H9 (cell line): ENCODE measurements at regions not wholly inside any gene's neighbourhood (a gene's known extent, or its start where the extent isn't known, plus 50 kb on each side); places are given as distances from the start of the nearest gene placed in this dataset.

Experiments used
- DNase-seq: peaks from one replicate; pipeline ENCODE4 v3.0.0-alpha.2; 2017
- H2AFZ ChIP-seq: one replicate; pipeline ENCODE4 v1.6.1; 2013; ENCODE audit warnings: mild to moderate bottlenecking, low read length, control low read depth, moderate library complexity
- H2AK5ac ChIP-seq: 2 replicates; pipeline ENCODE4 v1.6.1; 2013; ENCODE audit warnings: low read length, control low read depth, mixed read lengths; ENCODE audit not compliant: insufficient read length
- H2BK120ac ChIP-seq: one replicate; pipeline ENCODE4 v1.6.1; 2013; ENCODE audit warnings: low read depth, mild to moderate bottlenecking, low read length, control low read depth, inconsistent platforms; ENCODE audit not compliant: poor library complexity, severe bottlenecking
- H2BK12ac ChIP-seq: 2 replicates; pipeline ENCODE4 v1.6.1; 2013; ENCODE audit warnings: low read length, control low read depth, mixed read lengths, low read depth; ENCODE audit not compliant: insufficient read length
- H2BK15ac ChIP-seq: 2 replicates; pipeline ENCODE4 v1.6.1; 2013; ENCODE audit warnings: low read depth, low read length, control low read depth
- H2BK20ac ChIP-seq: one replicate; pipeline ENCODE4 v1.6.1; 2013; ENCODE audit warnings: low read depth, mild to moderate bottlenecking, low read length, control low read depth, inconsistent platforms; ENCODE audit not compliant: poor library complexity, severe bottlenecking
- H2BK5ac ChIP-seq: 2 replicates; pipeline ENCODE4 v1.6.1; 2013; ENCODE audit warnings: low read length, control low read depth, mixed read lengths; ENCODE audit not compliant: insufficient read length
- H3K14ac ChIP-seq: 2 replicates; pipeline ENCODE4 v1.6.1; 2013; ENCODE audit warnings: low read length, control low read depth; ENCODE audit not compliant: insufficient read depth
- H3K18ac ChIP-seq: 2 replicates; pipeline ENCODE4 v1.6.1; 2013; ENCODE audit warnings: low read depth, mild to moderate bottlenecking, mixed read lengths, low read length, control low read depth; ENCODE audit not compliant: insufficient read length
- H3K23ac ChIP-seq: 2 replicates; pipeline ENCODE4 v1.6.1; 2013; ENCODE audit warnings: low read length, control low read depth, mixed read lengths, low read depth; ENCODE audit not compliant: insufficient read length
- H3K23me2 ChIP-seq: 2 replicates; pipeline ENCODE4 v1.6.1; 2013; ENCODE audit warnings: low read depth, mild to moderate bottlenecking, mixed read lengths, low read length, control low read depth; ENCODE audit not compliant: insufficient read length, poor library complexity, severe bottlenecking
- H3K27ac ChIP-seq: 2 replicates; pipeline ENCODE4 v1.5.1; 2013; ENCODE audit warnings: low read length, control low read depth, mixed read lengths, low read depth; ENCODE audit not compliant: insufficient read length
- H3K27me3 ChIP-seq: 2 replicates; pipeline ENCODE4 v1.6.1; 2013; ENCODE audit warnings: low read length, control low read depth, inconsistent platforms; ENCODE audit not compliant: insufficient read depth
- H3K4ac ChIP-seq: 2 replicates; pipeline ENCODE4 v1.6.1; 2013; ENCODE audit warnings: low read depth, mild to moderate bottlenecking, control low read depth, inconsistent platforms, low read length, moderate library complexity
- H3K4me1 ChIP-seq: 2 replicates; pipeline ENCODE4 v1.6.1; 2013; ENCODE audit warnings: low read length, control low read depth, inconsistent platforms; ENCODE audit not compliant: insufficient read depth
- H3K4me2 ChIP-seq: 2 replicates; pipeline ENCODE4 v1.6.1; 2013; ENCODE audit warnings: low read length, control low read depth, mixed read lengths; ENCODE audit not compliant: insufficient read length, insufficient read depth
- H3K56ac ChIP-seq: 2 replicates; pipeline ENCODE4 v1.6.1; 2013; ENCODE audit warnings: low read depth, mild to moderate bottlenecking, mixed read lengths, low read length, control low read depth; ENCODE audit not compliant: insufficient read length
- H3K79me1 ChIP-seq: 2 replicates; pipeline ENCODE4 v1.6.1; 2013; ENCODE audit warnings: low read depth, mild to moderate bottlenecking, moderate library complexity, low read length, control low read depth, inconsistent platforms; ENCODE audit not compliant: insufficient read depth, poor library complexity, severe bottlenecking
- H3K79me2 ChIP-seq: 2 replicates; pipeline ENCODE4 v1.6.1; 2013; ENCODE audit warnings: low read length, control low read depth, inconsistent platforms; ENCODE audit not compliant: insufficient read depth
- H3K9ac ChIP-seq: 2 replicates; pipeline ENCODE4 v1.6.1; 2013; ENCODE audit warnings: low read length, control low read depth, mixed read lengths; ENCODE audit not compliant: insufficient read length; ENCODE audit errors: extremely low read depth
- H3K9me3 ChIP-seq: one replicate; pipeline ENCODE4 v1.6.1; 2013; ENCODE audit warnings: low read depth, low read length, inconsistent platforms; ENCODE audit not compliant: control insufficient read depth
- H3T11ph ChIP-seq: one replicate; pipeline ENCODE4 v1.6.1; 2013; ENCODE audit warnings: mild to moderate bottlenecking, low read length, control low read depth, inconsistent platforms
- H4K20me1 ChIP-seq: one replicate; pipeline ENCODE4 v1.6.1; 2013; ENCODE audit not compliant: control insufficient read depth, insufficient read length, insufficient read depth
- H4K5ac ChIP-seq: 2 replicates; pipeline ENCODE4 v1.6.1; 2013; ENCODE audit warnings: low read depth, mild to moderate bottlenecking, mixed read lengths, low read length, control low read depth; ENCODE audit not compliant: insufficient read length
- H4K8ac ChIP-seq: replicated peaks from 2 replicates; pipeline ENCODE4 v1.6.1; 2013; ENCODE audit warnings: low read length, control low read depth, mixed read lengths, low read depth; ENCODE audit not compliant: insufficient read length
- H4K91ac ChIP-seq: 2 replicates; pipeline ENCODE4 v1.6.1; 2013; ENCODE audit warnings: low read depth, mild to moderate bottlenecking, moderate library complexity, mixed read lengths, low read length, control low read depth; ENCODE audit not compliant: insufficient read length
- H3K27ac Mint-ChIP-seq, 3 experiments: 2 replicates in 2 of 3; 3 replicates in 1 of 3; pipeline ENCODE4 v1.8.0; 2020 to 2021; ENCODE audit warnings: mixed read lengths in 3 of 3, mild to moderate bottlenecking in 1 of 3, moderate library complexity in 1 of 3
- H3K27me3 Mint-ChIP-seq: 2 replicates; pipeline ENCODE4 v1.8.0; 2021; ENCODE audit warnings: low read depth, mild to moderate bottlenecking, moderate library complexity, mixed read lengths
- H3K36me3 Mint-ChIP-seq, 3 experiments: 2 replicates in 2 of 3; 3 replicates in 1 of 3; pipeline ENCODE4 v1.8.0; 2020 to 2021; ENCODE audit warnings: low read depth in 3 of 3, mixed read lengths in 3 of 3; ENCODE audit not compliant: insufficient read depth in 1 of 3
- H3K4me1 Mint-ChIP-seq, 2 experiments: 2 replicates each; pipeline ENCODE4 v1.8.0; 2020; ENCODE audit warnings: mixed read lengths in 2 of 2
- H3K4me3 Mint-ChIP-seq, 2 experiments: 2 replicates in 1 of 2; 3 replicates in 1 of 2; pipeline ENCODE4 v1.8.0; 2020 to 2021; ENCODE audit warnings: mild to moderate bottlenecking in 2 of 2, mixed read lengths in 2 of 2, moderate library complexity in 1 of 2
- H3K9me3 Mint-ChIP-seq, 2 experiments: 2 replicates in 1 of 2; 3 replicates in 1 of 2; pipeline ENCODE4 v1.8.0; 2020; ENCODE audit warnings: mild to moderate bottlenecking in 2 of 2, mixed read lengths in 2 of 2, moderate library complexity in 1 of 2
- TF ChIP-seq, protein P1 (sequence below): fragments of 200-600 bp; sonication (generic); conservative IDR thresholded peaks from 3 replicates; pipeline ENCODE4 v1.8.0; 2021; ENCODE audit warnings: antibody characterized with exemption, mild to moderate bottlenecking

DNA sequence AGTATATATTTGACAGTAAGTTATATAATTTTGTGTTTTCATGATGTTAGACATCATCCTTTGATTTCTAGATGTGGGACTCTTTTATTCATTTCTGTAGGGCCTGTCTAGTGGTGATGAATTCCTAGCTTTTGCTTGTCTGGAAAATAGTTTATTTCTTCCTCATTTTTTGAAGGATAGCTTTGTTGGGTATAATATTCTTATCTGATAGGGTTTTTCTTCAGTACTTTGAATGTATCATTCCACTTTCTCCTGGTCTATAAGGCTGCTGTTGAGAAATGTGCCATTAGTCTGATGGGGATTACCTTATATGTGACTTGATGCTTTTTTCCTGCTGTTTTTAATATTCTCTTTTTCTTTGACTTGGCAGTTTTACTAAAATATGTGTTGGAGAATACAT lies 1104.5 kb downstream of the FAT4 start:
- no peak overlapping the region for H2AFZ ChIP-seq
- H4K91ac ChIP-seq = no peak overlapping the region
- no peak overlapping the region for H2BK12ac ChIP-seq
- no peak overlapping the region for H3K4ac ChIP-seq
- no peak overlapping the region for H2AK5ac ChIP-seq
- no peak overlapping the region for H2BK120ac ChIP-seq
- H3K4me3 Mint-ChIP-seq = no peak overlapping the region
- no peak overlapping the region for H3K23ac ChIP-seq
- H3K9me3 Mint-ChIP-seq = no peaks in the 10 kb centered on the region
- H2BK15ac ChIP-seq = no peak overlapping the region
- H2BK5ac ChIP-seq = no peak overlapping the region
- no peak overlapping the region for H3K27ac ChIP-seq
- H3K4me1 Mint-ChIP-seq = no peaks in the 10 kb centered on the region
- H4K8ac ChIP-seq = no peak overlapping the region
- H3K9ac ChIP-seq = no peak overlapping the region
- TF ChIP-seq, protein P1, sequence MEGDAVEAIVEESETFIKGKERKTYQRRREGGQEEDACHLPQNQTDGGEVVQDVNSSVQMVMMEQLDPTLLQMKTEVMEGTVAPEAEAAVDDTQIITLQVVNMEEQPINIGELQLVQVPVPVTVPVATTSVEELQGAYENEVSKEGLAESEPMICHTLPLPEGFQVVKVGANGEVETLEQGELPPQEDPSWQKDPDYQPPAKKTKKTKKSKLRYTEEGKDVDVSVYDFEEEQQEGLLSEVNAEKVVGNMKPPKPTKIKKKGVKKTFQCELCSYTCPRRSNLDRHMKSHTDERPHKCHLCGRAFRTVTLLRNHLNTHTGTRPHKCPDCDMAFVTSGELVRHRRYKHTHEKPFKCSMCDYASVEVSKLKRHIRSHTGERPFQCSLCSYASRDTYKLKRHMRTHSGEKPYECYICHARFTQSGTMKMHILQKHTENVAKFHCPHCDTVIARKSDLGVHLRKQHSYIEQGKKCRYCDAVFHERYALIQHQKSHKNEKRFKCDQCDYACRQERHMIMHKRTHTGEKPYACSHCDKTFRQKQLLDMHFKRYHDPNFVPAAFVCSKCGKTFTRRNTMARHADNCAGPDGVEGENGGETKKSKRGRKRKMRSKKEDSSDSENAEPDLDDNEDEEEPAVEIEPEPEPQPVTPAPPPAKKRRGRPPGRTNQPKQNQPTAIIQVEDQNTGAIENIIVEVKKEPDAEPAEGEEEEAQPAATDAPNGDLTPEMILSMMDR = no peak
- H3K4me1 ChIP-seq = no peaks in the 10 kb centered on the region
- no peaks in the 10 kb centered on the region for H3K79me2 ChIP-seq
- H4K5ac ChIP-seq = no peak overlapping the region
- H3K36me3 Mint-ChIP-seq = peaks cover 0 to 3% (median 0%) of the 10 kb centered on the region in 3 experiments; a peak in 1 of 7 replicates
- H3K23me2 ChIP-seq = no peaks in the 10 kb centered on the region
- no peak overlapping the region for H2BK20ac ChIP-seq
- H4K20me1 ChIP-seq = no peaks in the 10 kb centered on the region
- no peaks in the 10 kb centered on the region for H3K27me3 Mint-ChIP-seq
- no peak overlapping the region for H3K56ac ChIP-seq
- H3K27ac Mint-ChIP-seq = no peak overlapping the region
- no peak overlapping the region for H3K4me2 ChIP-seq
- no peak for DNase-seq
- H3K27me3 ChIP-seq = no peaks in the 10 kb centered on the region
- no peak overlapping the region for H3K14ac ChIP-seq
- no peaks in the 10 kb centered on the region for H3K9me3 ChIP-seq
- no peaks in the 10 kb centered on the region for H3K79me1 ChIP-seq
- H3T11ph ChIP-seq = no peak overlapping the region
- H3K18ac ChIP-seq = no peak overlapping the region
